NCI-H2107 treated with DMSO at 0.1 percent for 48 hours (cell line): ENCODE measurements at regions not wholly inside any gene's neighbourhood (a gene's known extent, or its start where the extent isn't known, plus 50 kb on each side); places are given as distances from the start of the nearest gene placed in this dataset.

Experiments used
- DNase-seq: peaks from one replicate; lab custom pipeline; 2025; ENCODE audit not compliant: unreplicated experiment; lab: John Stamatoyannopoulos, UW

- DNase-seq, result no peak
These were observed 159.1 kb upstream of the ZBED5 start for GRCh38 chr11:11016943-11017342.

DNA sequence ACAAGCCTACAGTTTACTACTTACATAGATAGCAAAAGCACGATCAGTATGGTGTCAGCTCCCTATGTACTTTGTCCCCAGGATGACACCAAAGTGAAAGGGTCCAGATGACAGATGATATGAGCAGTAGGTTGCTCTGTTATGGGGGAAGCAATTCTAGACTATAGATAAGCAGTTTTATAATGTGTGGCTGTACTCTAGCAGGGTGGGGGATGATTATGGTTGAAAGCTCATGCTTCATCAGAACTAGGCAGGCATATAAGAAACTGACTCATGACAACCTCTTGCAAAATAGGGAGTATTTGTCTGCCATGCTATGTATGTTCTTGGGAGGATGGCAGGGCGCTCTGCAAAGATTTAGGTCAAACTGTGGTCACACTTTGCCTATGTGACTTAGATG is 158.2 kb upstream of the ZBED5 start:
- no peak for DNase-seq

DNA sequence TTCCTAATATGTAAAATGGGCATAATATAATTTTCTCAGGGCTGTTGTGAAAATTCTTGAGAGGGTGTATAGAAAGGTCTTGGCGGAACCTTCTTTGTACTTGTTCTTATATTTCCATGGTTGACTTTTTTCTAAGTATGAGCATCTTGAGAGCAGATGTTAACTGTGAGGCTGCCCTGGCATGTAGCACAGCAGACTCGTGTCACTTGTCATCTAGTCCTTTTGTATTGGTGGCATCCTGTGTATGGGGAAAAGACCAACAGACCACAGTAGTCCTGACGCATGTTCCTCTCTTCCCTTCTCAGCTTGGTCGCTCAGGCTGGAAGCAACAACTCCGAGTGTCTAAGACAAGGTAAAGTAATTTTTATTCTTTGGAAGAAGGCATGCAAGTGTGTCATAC is 153.8 kb upstream of the ZBED5 start:
- DNase-seq, result no peak

- no peak for DNase-seq
These were observed 152.8 kb upstream of the ZBED5 start for GRCh38 chr11:11010624-11011127.

DNA sequence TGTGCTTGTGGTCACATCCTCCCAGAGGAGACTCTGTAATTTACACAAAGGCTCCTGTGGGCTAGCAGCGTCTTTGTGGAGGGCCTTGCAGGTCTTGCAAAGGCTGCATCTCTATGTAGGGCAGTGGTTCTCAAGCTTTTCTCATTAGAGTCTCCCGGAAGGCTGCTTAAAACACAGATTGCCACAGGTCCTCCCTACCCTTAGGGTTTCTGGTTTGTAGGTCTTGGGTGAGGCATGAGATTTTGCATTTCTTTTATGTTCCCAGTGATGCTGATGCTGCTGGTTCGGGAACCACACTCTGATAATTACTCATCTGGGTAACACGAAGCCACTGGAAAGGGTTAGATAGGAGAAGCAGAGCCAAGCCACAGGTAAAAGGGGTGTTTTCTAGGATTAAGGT is 151.3 kb upstream of the ZBED5 start:
- DNase-seq, result no peak

DNA sequence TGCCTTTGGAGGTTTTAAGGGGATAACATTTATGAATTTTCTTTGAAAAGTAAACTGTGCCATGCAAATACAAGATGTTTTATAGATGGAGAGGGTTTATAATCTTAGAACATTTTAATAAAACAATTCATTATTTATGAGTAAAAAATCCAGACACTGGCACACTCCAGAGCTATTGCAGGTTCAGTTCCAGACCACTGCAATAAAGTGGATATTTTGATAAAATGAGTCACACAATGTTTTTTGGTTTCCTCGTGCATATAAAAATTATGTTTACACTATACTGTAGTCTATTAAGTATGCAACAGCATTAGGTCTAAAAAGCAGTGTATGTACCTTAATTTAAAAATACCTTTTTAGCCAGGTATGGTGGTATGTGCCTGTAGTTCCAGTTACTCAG is 146.2 kb upstream of the ZBED5 start:
- no peak for DNase-seq

GRCh38 chr11:11003226-11003625 is 145.4 kb upstream of the ZBED5 start:
- DNase-seq, result no peak

GRCh38 chr11:11000579-11001283 is 142.9 kb upstream of the ZBED5 start:
- no peak for DNase-seq

DNA sequence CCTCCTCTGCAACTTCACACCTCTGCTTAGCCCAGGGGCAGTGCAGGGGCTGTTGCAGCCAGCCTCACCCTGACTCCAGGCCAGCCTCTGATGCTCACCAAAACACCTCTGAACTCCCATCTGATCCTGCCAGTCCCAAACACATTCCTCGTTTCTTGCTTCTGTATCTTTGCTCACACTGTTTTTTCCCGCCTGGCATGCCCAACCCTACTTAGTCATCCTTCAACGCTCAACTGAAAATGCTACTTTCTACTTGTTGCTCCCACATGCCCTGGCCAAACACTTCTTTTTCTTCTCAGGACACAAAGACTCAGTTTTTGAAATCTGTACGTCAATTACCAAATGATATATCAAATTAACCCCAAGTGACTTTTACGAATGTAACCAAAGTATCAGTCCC is 140.8 kb upstream of the ZBED5 start:
- DNase-seq, result no peak

DNA sequence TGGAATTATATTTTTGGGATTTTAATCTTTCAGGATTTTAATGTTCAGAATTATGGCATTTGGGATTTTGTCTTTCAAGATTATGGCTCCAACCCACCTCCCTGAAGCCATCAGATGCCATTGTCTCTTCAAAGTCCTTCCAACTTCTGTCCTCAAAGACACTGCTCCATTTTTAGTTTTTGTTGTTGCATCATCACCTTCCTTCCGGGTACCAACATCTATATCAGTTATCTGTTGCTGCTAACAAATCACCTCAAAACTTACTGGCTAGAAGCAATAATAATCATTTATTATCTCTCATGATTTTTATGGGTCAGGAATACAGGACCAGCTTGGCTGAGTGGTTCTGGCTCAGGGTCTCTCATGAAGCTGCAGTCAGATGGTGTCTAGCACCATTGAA is 138.8 kb upstream of the ZBED5 start:
- DNase-seq, result no peak

DNA sequence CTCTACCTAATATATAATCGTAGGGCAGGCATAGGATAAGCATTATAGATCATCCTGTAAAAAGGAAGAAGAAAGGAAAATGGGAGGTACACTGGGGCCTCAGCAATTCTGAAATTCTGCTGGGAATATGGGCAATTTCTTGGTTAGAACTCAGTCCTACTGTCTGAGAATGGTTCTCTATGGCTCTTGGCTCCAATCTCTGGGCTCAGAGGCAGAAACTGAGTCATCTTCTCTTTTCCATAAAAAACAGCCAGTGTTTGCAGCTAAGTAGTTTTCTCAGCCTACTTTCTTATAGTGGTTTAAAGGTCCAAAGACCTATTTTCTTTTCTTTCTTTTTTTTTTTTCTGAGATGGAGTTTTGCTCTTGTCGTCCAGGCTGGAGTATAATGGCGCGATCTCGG is 135.8 kb upstream of the ZBED5 start:
- no peak for DNase-seq

DNA sequence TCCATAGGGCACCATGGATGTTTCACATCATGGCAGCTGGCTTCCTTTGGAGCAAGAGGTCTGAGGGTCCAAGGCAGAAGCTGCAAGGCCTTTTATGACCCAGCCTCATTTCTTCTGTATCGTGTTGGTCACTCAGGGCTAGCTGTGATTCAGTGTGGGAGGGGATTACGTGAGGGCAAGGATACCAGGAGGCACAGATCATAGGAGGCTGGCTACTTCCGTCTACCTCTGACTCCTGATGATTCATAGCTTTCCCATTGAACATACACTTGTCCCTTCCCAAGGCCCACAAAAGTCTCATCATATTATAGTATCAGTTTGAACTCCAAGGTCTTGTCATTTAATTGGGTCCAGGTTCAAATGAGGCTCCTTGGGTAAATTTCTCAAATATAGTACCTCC is 135.3 kb upstream of the ZBED5 start:
- DNase-seq, result no peak

DNA sequence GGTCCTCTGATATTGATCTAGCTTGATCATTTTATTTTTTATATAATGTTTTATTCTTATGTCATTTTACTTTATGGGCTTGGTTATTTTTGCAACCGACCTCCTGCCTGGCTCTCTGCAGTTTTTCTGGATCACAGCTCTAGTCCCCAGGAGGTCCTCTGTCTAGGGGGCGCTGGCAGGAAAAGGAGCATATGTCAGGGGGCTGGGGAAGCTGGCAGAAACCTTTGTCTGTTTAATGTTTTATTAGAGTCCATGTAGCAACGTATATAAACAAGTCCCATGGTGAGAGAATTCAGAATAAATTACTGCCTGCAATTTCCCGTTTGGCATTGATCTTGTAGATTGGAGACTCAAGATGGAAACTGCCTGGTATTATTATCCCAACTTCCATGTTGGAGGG is 133.5 kb upstream of the ZBED5 start:
- no peak for DNase-seq

DNA sequence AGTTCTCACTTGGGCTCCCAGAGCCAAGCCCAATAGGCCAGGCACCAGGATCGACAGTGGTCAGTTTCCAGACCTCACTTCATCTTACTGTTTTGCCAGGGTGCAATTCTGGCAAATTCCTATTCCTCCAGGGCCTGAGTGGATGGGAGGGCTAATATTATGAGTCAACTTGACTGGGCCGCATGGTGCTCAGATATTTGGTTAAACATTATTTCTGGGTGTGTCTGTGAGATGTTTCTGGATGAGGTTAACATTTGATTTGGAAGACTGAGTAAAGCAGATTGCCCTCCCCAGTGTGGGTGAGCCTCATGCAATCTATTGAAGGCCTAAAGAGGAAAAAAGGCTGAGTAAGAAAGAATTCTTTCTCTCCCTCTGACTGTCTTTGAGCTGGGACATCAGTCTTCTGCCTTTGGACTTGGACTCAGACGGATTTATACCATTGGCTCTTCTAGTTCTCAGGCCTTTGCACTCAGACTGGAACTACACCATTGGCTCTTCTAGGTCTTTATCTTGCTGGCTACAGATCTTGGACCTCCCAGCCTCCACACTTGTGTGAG is 132.9 kb upstream of the ZBED5 start:
- no peak for DNase-seq

DNA sequence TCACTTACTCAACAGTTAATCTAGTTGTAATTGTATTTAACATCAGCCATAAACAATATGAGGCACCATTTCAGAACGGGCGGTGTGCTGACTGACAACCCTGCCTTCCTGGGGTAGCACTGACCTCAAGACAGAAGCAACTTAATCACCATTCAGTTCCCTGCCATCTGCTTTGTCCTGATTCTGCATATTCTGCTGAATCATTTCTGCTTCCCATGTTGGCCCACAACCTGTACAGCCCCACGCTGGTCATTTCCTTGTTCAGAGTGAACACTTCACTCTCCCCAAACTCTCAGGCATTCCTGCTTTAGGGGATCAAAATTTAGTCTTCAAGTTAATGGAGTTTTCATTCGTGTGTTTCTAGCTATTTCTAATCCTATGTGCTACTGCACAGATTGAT is 132.3 kb upstream of the ZBED5 start:
- no peak for DNase-seq

GRCh38 chr11:10986006-10986405 is 128.2 kb upstream of the ZBED5 start:
- no peak for DNase-seq

GRCh38 chr11:10984742-10985141 is 126.9 kb upstream of the ZBED5 start:
- no peak for DNase-seq

DNA sequence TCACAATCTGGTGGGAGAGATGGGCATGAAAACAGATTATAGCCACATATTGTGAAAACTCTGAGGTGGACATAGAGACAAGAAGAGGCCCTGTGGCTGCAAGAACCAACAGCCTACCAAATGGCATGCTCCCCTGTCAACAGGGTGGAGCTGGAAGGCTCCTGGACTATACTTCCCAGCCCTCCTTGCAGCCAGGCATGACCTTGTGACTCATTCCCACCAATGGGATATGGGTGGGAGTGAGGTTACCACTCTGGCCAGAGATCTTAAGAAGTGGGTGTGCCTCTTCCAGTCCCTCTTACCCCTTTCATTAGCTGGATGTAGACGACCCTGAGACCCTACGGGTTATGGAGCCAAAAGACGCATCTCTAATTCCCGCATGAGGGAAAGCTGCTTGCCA is 126.4 kb upstream of the ZBED5 start:
- DNase-seq, result no peak

DNA sequence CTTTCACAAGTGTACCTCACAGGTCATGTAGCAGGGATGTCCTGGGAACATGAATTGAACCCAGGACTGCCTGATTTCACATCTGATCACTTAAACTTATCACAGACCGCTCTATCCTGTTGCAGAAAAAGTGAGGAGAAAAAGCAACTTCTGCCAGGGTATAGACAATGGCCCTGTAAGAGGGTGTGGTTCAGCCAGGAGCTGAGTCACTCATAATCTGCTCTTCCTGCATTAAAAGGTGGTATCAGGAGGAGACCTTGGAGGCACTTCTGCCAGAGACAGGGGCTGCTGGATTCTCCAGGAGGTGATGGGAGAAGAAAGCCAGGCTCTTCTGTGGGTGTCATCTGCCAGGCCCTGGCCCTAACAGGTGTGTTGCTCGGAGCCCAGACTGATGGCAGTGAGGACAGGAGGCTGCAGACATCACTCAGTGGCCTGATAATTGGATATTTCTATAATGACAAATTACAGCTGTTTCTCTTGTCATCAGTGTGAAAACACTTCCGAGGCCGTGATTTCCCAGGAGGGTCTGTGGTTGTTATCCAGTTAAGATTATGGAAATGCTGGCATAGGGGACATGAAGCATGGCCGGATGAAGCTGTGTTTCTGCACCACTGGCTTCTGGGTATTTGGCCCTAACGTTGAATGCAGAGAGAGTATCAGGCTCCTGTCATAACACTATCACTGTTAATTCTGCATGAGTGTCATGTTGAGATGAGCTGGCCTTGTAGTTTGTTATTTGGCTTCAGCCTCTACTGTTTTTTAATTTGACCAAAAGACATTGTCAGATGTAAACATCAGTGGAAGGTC is 125.1 kb upstream of the ZBED5 start:
- DNase-seq, result no peak

- DNase-seq, result no peak
These were observed 121.7 kb upstream of the ZBED5 start for GRCh38 chr11:10979529-10979928.

DNA sequence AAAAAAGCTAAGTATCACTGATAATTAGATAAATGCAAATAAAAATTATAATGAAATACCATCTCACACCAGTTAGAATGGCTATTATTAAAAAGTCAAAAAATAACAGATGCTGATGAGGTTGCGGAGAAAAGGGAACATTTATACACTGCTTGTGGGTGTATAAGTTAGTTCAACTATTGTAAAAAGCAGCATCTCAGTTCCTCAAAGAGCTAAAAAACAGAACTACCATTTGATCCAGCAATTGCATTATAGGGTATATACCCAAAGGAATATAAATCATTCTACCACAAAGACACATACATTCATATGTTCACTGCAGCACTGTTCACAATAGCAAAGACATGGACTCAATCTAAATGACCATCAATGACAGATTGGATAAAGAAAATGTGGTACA is 120.3 kb upstream of the ZBED5 start:
- DNase-seq, result no peak

DNA sequence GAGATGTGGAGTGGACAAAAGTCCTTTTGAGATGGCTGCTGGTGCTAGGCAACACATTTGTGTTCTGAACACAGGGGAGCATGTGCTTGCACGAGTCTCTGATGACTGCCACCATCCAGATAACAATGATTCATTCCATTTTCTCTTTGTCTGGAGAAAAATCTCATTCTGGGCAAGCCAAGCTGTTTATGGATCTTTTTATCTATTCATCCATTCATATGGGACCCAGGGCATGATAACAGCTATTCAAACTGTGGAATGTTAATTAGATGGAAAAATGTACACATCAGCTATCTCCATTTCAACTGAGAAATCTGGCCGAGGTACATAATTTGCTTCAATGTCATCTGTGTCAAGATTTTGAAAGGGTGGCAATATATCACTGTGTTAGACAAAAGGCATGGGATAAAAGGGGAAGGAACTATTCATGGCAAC is 117.5 kb upstream of the ZBED5 start:
- DNase-seq, result no peak
